Glutamatergic neuron (in vitro differentiated cells): ENCODE measurements at regions not wholly inside any gene's neighbourhood (a gene's known extent, or its start where the extent isn't known, plus 50 kb on each side); places are given as distances from the start of the nearest gene placed in this dataset.

Experiments used
- DNase-seq: peaks from one replicate; pipeline ENCODE4 v3.0.0; 2022
- H3K27ac Mint-ChIP-seq: one replicate; pipeline ENCODE4 v1.8.0; 2020; ENCODE audit warnings: mild to moderate bottlenecking, mixed read lengths, inconsistent platforms; ENCODE audit not compliant: unreplicated experiment
- H3K27me3 Mint-ChIP-seq: one replicate; pipeline ENCODE4 v1.8.0; 2020; ENCODE audit warnings: mild to moderate bottlenecking, moderate library complexity, mixed read lengths, inconsistent platforms; ENCODE audit not compliant: unreplicated experiment
- H3K36me3 Mint-ChIP-seq: one replicate; pipeline ENCODE4 v1.8.0; 2020; ENCODE audit warnings: mild to moderate bottlenecking, mixed read lengths, inconsistent platforms; ENCODE audit not compliant: unreplicated experiment
- H3K4me1 Mint-ChIP-seq: one replicate; pipeline ENCODE4 v1.8.0; 2020; ENCODE audit warnings: mild to moderate bottlenecking, low read depth, mixed read lengths, inconsistent platforms; ENCODE audit not compliant: unreplicated experiment
- H3K4me3 Mint-ChIP-seq: one replicate; pipeline ENCODE4 v1.8.0; 2020; ENCODE audit warnings: mild to moderate bottlenecking, mixed read lengths, inconsistent platforms; ENCODE audit not compliant: unreplicated experiment
- H3K9me3 Mint-ChIP-seq: one replicate; pipeline ENCODE4 v1.8.0; 2020; ENCODE audit warnings: mild to moderate bottlenecking, moderate library complexity, mixed read lengths, inconsistent platforms; ENCODE audit not compliant: unreplicated experiment
- CTCF ChIP-seq: fragments of 200-600 bp; sonication (generic); IDR thresholded peaks from one replicate; pipeline ENCODE4 v1.5.0; 2021; ENCODE audit not compliant: partially characterized antibody, unreplicated experiment

- no peaks in the 10 kb centered on the region for H3K36me3 Mint-ChIP-seq
- H3K27ac Mint-ChIP-seq, result no peak overlapping the region
- H3K4me3 Mint-ChIP-seq, result no peak overlapping the region
- no peak for DNase-seq
- H3K4me1 Mint-ChIP-seq, result peaks cover 5% of the 10 kb centered on the region
- peaks cover 4% of the 10 kb centered on the region for H3K27me3 Mint-ChIP-seq
- peaks cover 1% of the 10 kb centered on the region for H3K9me3 Mint-ChIP-seq
- TF ChIP-seq CTCF, result no peak
Observed at GRCh38 chr5:15447209-15447608, 52.8 kb upstream of the FBXL7 start.

- TF ChIP-seq CTCF, result no peak
- Mint-ChIP-seq H3K27ac (no peak overlapping the region), H3K27me3 (peaks cover 4% of the 10 kb centered on the region), H3K9me3 (peaks cover 1% of the 10 kb centered on the region), H3K4me1 (peaks cover 5% of the 10 kb centered on the region), H3K4me3 (no peak overlapping the region), H3K36me3 (no peaks in the 10 kb centered on the region)
- no peak for DNase-seq
Observed at GRCh38 chr5:15446552-15446951, 53.4 kb upstream of the FBXL7 start.

GRCh38 chr5:15442193-15442570, 57.8 kb upstream of the FBXL7 start:
- H3K27me3 Mint-ChIP-seq, result peaks cover 4% of the 10 kb centered on the region
- H3K4me3 Mint-ChIP-seq, result no peak overlapping the region
- no peak for DNase-seq
- no peak overlapping the region for H3K27ac Mint-ChIP-seq
- no peaks in the 10 kb centered on the region for H3K36me3 Mint-ChIP-seq
- H3K4me1 Mint-ChIP-seq, result peaks cover 5% of the 10 kb centered on the region
- no peaks in the 10 kb centered on the region for H3K9me3 Mint-ChIP-seq
- TF ChIP-seq CTCF, result no peak

GRCh38 chr5:15441433-15442192, 58.4 kb upstream of the FBXL7 start:
- Mint-ChIP-seq H3K9me3 (no peaks in the 10 kb centered on the region), H3K36me3 (no peaks in the 10 kb centered on the region)

More at GRCh38 chr5:15441433-15442192, 58.4 kb upstream of the FBXL7 start:
- Mint-ChIP-seq H3K27ac (no peak overlapping the region), H3K27me3 (peaks cover 4% of the 10 kb centered on the region), H3K4me3 (no peak overlapping the region), H3K4me1 (peaks cover 5% of the 10 kb centered on the region)
- no peak for TF ChIP-seq CTCF
- DNase-seq, result no peak
